PFSK-1 (cell line): ENCODE measurements at regions not wholly inside any gene's neighbourhood (a gene's known extent, or its start where the extent isn't known, plus 50 kb on each side); places are given as distances from the start of the nearest gene placed in this dataset.

Experiments used
- FOXP2 ChIP-seq: optimal IDR thresholded peaks from 2 replicates; pipeline ENCODE3; 2011; ENCODE audit warnings: borderline replicate concordance, control low read depth, inconsistent platforms; ENCODE audit not compliant: insufficient read depth; ENCODE audit errors: extremely low read length, extremely low read depth
- POLR2AphosphoS5 ChIP-seq: IDR thresholded peaks from 2 replicates; pipeline ENCODE4 v1.6.1; 2012; ENCODE audit warnings: low read depth, mild to moderate bottlenecking, control low read depth, low read length, moderate library complexity
- REST ChIP-seq, 2 experiments: IDR thresholded peaks; 2 replicates each; pipeline versions ENCODE4 v1.6.1 to v1.8.0; 2011 to 2012; ENCODE audit warnings: low read depth in 2 of 2, low read length in 2 of 2, control low read depth in 1 of 2, inconsistent platforms in 1 of 2, mild to moderate bottlenecking in 1 of 2, moderate library complexity in 1 of 2; ENCODE audit not compliant: insufficient read depth in 1 of 2
- SIN3A ChIP-seq: IDR thresholded peaks from 2 replicates; pipeline ENCODE4 v1.6.1; 2012; ENCODE audit warnings: mild to moderate bottlenecking, low read length, moderate library complexity, borderline replicate concordance; ENCODE audit not compliant: insufficient read depth
- TAF1 ChIP-seq: IDR thresholded peaks from 2 replicates; pipeline ENCODE4 v1.6.1; 2012; ENCODE audit warnings: low read length, control low read depth, borderline replicate concordance; ENCODE audit not compliant: insufficient read depth

GRCh38 chr17:79210638-79211037 is 136.0 kb downstream of the ENGASE start:
- TF ChIP-seq FOXP2 (no peak), POLR2AphosphoS5 (no peak), TAF1 (no peak), SIN3A (no peak), REST (IDR thresholded peaks at IDR 0.05; ENCODE audit: insufficient read depth in 1 of 2, low read depth in 2 of 2, low read length in 2 of 2) (no peak)
